ENCODE measurements at regions not wholly inside any gene's neighbourhood (a gene's known extent, or its start where the extent isn't known, plus 50 kb on each side); places are given as distances from the start of the nearest gene placed in this dataset.

- Mint-ChIP-seq H3K27ac (ENCODE audit: low read depth, unreplicated experiment) (no peak overlapping the region), H3K4me3 (ENCODE audit: unreplicated experiment) (no peak overlapping the region), H3K4me1 (ENCODE audit: insufficient read depth, unreplicated experiment) (no peaks in the 10 kb centered on the region), H3K9me3 (ENCODE audit: unreplicated experiment) (no peaks in the 10 kb centered on the region), H3K27me3 (ENCODE audit: insufficient read depth, unreplicated experiment) (no peaks in the 10 kb centered on the region), H3K36me3 (ENCODE audit: insufficient read depth, unreplicated experiment) (no peaks in the 10 kb centered on the region)
- DNase-seq (ENCODE audit: unreplicated experiment) = no peak
- POLR2A ChIA-PET = no interaction called here
- intact Hi-C loops (cut with micrococcal nuclease) = no loop called here
- CTCF ChIA-PET = no interaction called here
- TF ChIP-seq CTCF (IDR thresholded peaks at IDR 0.05; ENCODE audit: unreplicated experiment) = no peak
- BruUV-seq (replicated peaks) = no TSS peak
Measured at GRCh38 chr11:134738581-134738980, 326.5 kb upstream of the B3GAT1 start.

DNA sequence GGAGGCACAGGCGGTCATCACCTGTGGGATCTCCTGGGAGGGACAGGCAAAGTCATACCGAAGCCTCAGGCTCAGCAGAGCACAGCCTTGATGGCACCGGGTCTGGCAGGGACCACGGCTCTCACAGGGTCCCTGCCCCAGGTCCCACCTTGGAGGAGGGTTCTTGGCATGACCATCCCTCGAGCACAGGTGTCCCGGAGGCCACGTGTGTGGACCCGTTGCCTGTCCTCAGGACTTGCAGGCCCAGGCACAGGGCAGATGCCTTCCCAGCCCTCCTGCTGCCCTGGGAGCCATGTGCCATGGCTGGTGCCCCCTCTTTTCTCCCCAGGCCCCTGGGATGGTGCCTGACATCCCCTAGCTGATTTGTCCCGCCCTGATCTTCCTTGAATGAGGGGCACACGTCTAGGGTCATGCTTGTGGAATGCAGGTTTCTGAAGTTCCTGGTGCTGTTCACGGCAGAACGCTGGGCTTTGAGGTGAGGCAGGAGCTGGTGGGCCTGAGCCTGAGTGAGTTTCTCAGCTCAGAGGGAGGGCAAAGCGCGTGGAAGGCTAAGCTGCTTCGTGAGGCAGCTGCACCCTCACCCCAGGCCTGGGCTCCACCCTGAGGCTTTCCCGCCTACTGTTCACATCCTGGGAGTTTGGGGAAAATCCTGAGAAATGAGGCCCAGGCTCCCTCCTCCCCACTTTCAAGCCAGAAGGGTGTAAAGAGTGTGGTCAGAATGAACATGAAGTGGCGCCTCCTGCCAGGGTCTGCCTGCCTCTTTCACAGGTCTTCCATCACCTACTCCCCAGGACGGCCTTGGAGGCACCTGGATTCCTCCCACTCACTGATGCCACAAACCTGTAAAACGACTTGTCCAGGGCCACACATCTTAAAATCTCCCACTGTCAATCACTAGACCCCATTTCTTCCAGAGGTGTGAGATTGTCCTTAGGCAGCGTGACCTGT, 325.8 kb upstream of the B3GAT1 start:
- POLR2A ChIA-PET = no interaction called here
- H3K9me3 Mint-ChIP-seq (ENCODE audit: unreplicated experiment) = no peaks in the 10 kb centered on the region
- no peaks in the 10 kb centered on the region for H3K4me1 Mint-ChIP-seq (ENCODE audit: insufficient read depth, unreplicated experiment)
- DNase-seq (ENCODE audit: unreplicated experiment) = no peak
- TF ChIP-seq CTCF (IDR thresholded peaks at IDR 0.05; ENCODE audit: unreplicated experiment) = no peak
- intact Hi-C loops (cut with micrococcal nuclease) = no loop called here
- CTCF ChIA-PET = interaction anchor here (0.6 kb wide), 1 partner anchor 93 kb away, joined by 3 read pairs; no protein-coding TSS in a partner anchor
- H3K36me3 Mint-ChIP-seq (ENCODE audit: insufficient read depth, unreplicated experiment) = no peaks in the 10 kb centered on the region
- no TSS peak for BruUV-seq (replicated peaks)
- H3K4me3 Mint-ChIP-seq (ENCODE audit: unreplicated experiment) = no peak overlapping the region
- no peaks in the 10 kb centered on the region for H3K27me3 Mint-ChIP-seq (ENCODE audit: insufficient read depth, unreplicated experiment)
- H3K27ac Mint-ChIP-seq (ENCODE audit: low read depth, unreplicated experiment) = no peak overlapping the region

- intact Hi-C loops (cut with micrococcal nuclease) = no loop called here
- no peak for TF ChIP-seq CTCF (IDR thresholded peaks at IDR 0.05; ENCODE audit: unreplicated experiment)
- BruUV-seq (replicated peaks) = no TSS peak
- DNase-seq (ENCODE audit: unreplicated experiment) = no peak
- no peaks in the 10 kb centered on the region for H3K4me1 Mint-ChIP-seq (ENCODE audit: insufficient read depth, unreplicated experiment)
- H3K9me3 Mint-ChIP-seq (ENCODE audit: unreplicated experiment) = no peaks in the 10 kb centered on the region
- H3K36me3 Mint-ChIP-seq (ENCODE audit: insufficient read depth, unreplicated experiment) = no peaks in the 10 kb centered on the region
- ChIA-PET POLR2A (no interaction called here), CTCF (no interaction called here)
- H3K27ac Mint-ChIP-seq (ENCODE audit: low read depth, unreplicated experiment) = no peak overlapping the region
- no peaks in the 10 kb centered on the region for H3K27me3 Mint-ChIP-seq (ENCODE audit: insufficient read depth, unreplicated experiment)
- no peak overlapping the region for H3K4me3 Mint-ChIP-seq (ENCODE audit: unreplicated experiment)
Measured at GRCh38 chr11:134736251-134736947, 324.4 kb upstream of the B3GAT1 start.

- H3K9me3 Mint-ChIP-seq (ENCODE audit: unreplicated experiment) = no peaks in the 10 kb centered on the region
- intact Hi-C loops (cut with micrococcal nuclease) = no loop called here
- BruUV-seq (replicated peaks) = no TSS peak
- H3K36me3 Mint-ChIP-seq (ENCODE audit: insufficient read depth, unreplicated experiment) = no peaks in the 10 kb centered on the region
- POLR2A ChIA-PET = no interaction called here
- no peak for TF ChIP-seq CTCF (IDR thresholded peaks at IDR 0.05; ENCODE audit: unreplicated experiment)
- no peak overlapping the region for H3K27ac Mint-ChIP-seq (ENCODE audit: low read depth, unreplicated experiment)
- CTCF ChIA-PET = no interaction called here
- no peak for DNase-seq (ENCODE audit: unreplicated experiment)
- no peak overlapping the region for H3K4me3 Mint-ChIP-seq (ENCODE audit: unreplicated experiment)
- H3K4me1 Mint-ChIP-seq (ENCODE audit: insufficient read depth, unreplicated experiment) = no peaks in the 10 kb centered on the region
- H3K27me3 Mint-ChIP-seq (ENCODE audit: insufficient read depth, unreplicated experiment) = no peaks in the 10 kb centered on the region
Measured at GRCh38 chr11:134734894-134735293, 322.9 kb upstream of the B3GAT1 start.

All from MCF 10A (cell line).